ENCODE measurements at regions not wholly inside any gene's neighbourhood (a gene's known extent, or its start where the extent isn't known, plus 50 kb on each side); places are given as distances from the start of the nearest gene placed in this dataset.

- no peak for DNase-seq (ENCODE audit: low spot score)
Measured at GRCh38 chr13:44174769-44175425, 198.7 kb upstream of the SERP2 start.

GRCh38 chr13:44176173-44176572 lies 197.5 kb upstream of the SERP2 start:
- DNase-seq (ENCODE audit: low spot score) = no peak

GRCh38 chr13:44180876-44181536 lies 192.6 kb upstream of the SERP2 start:
- no peak for DNase-seq (ENCODE audit: low spot score)

GRCh38 chr13:44181931-44182330 lies 191.7 kb upstream of the SERP2 start:
- DNase-seq (ENCODE audit: low spot score) = no peak

GRCh38 chr13:44184740-44185139 lies 188.9 kb upstream of the SERP2 start:
- no peak for DNase-seq (ENCODE audit: low spot score)

- no peak for DNase-seq (ENCODE audit: low spot score)
Measured at GRCh38 chr13:44188257-44188656, 185.4 kb upstream of the SERP2 start.

GRCh38 chr13:44189085-44189484 lies 184.5 kb upstream of the SERP2 start:
- DNase-seq (ENCODE audit: low spot score) = no peak

GRCh38 chr13:44191103-44191502 lies 182.5 kb upstream of the SERP2 start:
- no peak for DNase-seq (ENCODE audit: low spot score)

- peak; percentile 83 for DNase-seq (ENCODE audit: low spot score)
Measured at GRCh38 chr13:44191504-44192171, 182.0 kb upstream of the SERP2 start.

GRCh38 chr13:44193731-44194130 lies 179.9 kb upstream of the SERP2 start:
- DNase-seq (ENCODE audit: low spot score) = no peak

GRCh38 chr13:44195245-44195644 lies 178.4 kb upstream of the SERP2 start:
- no peak for DNase-seq (ENCODE audit: low spot score)

GRCh38 chr13:44196196-44196751 lies 177.3 kb upstream of the SERP2 start:
- DNase-seq (ENCODE audit: low spot score) = no peak

- no peak for DNase-seq (ENCODE audit: low spot score)
Measured at GRCh38 chr13:44197791-44198770, 175.5 kb upstream of the SERP2 start.

- DNase-seq (ENCODE audit: low spot score) = no peak
Measured at GRCh38 chr13:44198826-44199225, 174.8 kb upstream of the SERP2 start.

GRCh38 chr13:44199627-44200207 lies 173.9 kb upstream of the SERP2 start:
- DNase-seq (ENCODE audit: low spot score) = no peak

GRCh38 chr13:44206434-44206833 lies 167.2 kb upstream of the SERP2 start:
- DNase-seq (ENCODE audit: low spot score) = no peak

- no peak for DNase-seq (ENCODE audit: low spot score)
Measured at GRCh38 chr13:44207476-44207875, 166.1 kb upstream of the SERP2 start.

- DNase-seq (ENCODE audit: low spot score) = no peak
Measured at GRCh38 chr13:44210525-44210924, 163.1 kb upstream of the SERP2 start.

- DNase-seq (ENCODE audit: low spot score) = peak; percentile 93
Measured at GRCh38 chr13:44211286-44211685, 162.3 kb upstream of the SERP2 start.

GRCh38 chr13:44211704-44212346 lies 161.8 kb upstream of the SERP2 start:
- DNase-seq (ENCODE audit: low spot score) = no peak
